A549 (cell line): ENCODE measurements at regions not wholly inside any gene's neighbourhood (a gene's known extent, or its start where the extent isn't known, plus 50 kb on each side); places are given as distances from the start of the nearest gene placed in this dataset.

Experiments
- ATAC-seq, 2 experiments: fragments of 200-7000 bp in 1 of 2; fragments of >200 bp in 1 of 2; cut with Nextera tagmentation in 1 of 2; cut with Tn5 transposase in 1 of 2; 3 replicates each; pipeline versions ENCODE4 v1.8.0 to v1.9.1; 2018 to 2020; ENCODE audit warnings: mild to moderate bottlenecking in 1 of 2, moderate library complexity in 1 of 2
- CTCF ChIA-PET: fragments of 300-600 bp; sonication (Branson Sonifier 250); formaldehyde crosslinking; extraction: SDS; loops from one replicate; lab custom pipeline; 2021; ENCODE audit warnings: antibody characterized with exemption, inconsistent platforms; lab: Yijun Ruan, JAX
- POLR2A ChIA-PET: fragments of 350-600 bp; formaldehyde crosslinking; extraction: SDS; loops from one replicate; lab custom pipeline; 2021; ENCODE audit warnings: antibody characterized with exemption, inconsistent platforms; lab: Yijun Ruan, JAX
- DNase-seq, 2 experiments: peaks; one replicate each; pipeline versions ENCODE4 v3.0.0 to v3.0.0-alpha.2; 2011 to 2016; ENCODE audit warnings: low read depth in 1 of 2, low spot score in 1 of 2
- FAIRE-seq: peaks from 2 replicates; lab custom pipeline; 2011; peaks lifted over from hg19 to GRCh38; lab: Jason Lieb, UNC
- H3K27ac ChIP-seq, 2 experiments: fragments of >200 bp; sonication (Bioruptor Twin); formaldehyde crosslinking; 3 replicates each; pipeline ENCODE4 v1.5.1; 2016 to 2017
- H3K4me1 ChIP-seq: fragments of >200 bp; sonication (Bioruptor Twin); formaldehyde crosslinking; 3 replicates; pipeline ENCODE4 v1.6.1; 2016
- H3K4me2 ChIP-seq: fragments of >200 bp; sonication (Bioruptor Twin); formaldehyde crosslinking; 3 replicates; pipeline ENCODE4 v1.6.1; 2016
- H3K4me3 ChIP-seq: fragments of >200 bp; sonication (Bioruptor Twin); formaldehyde crosslinking; 3 replicates; pipeline ENCODE4 v1.5.1; 2016
- H3K9me3 ChIP-seq: fragments of >200 bp; sonication (Bioruptor Twin); formaldehyde crosslinking; 3 replicates; pipeline ENCODE4 v1.6.1; 2016
- CBX2 ChIP-seq: fragments of 200-600 bp; sonication (generic); IDR thresholded peaks from 2 replicates; pipeline ENCODE4 v1.6.1; 2016; ENCODE audit warnings: low read depth, mild to moderate bottlenecking, borderline replicate concordance
- CEBPB ChIP-seq, 2 experiments: fragments of >200 bp in 1 of 2; sonication (Bioruptor Twin) in 1 of 2; formaldehyde crosslinking in 1 of 2; IDR thresholded peaks; 2 replicates each; pipeline ENCODE4 v1.6.1; 2012 to 2016
- CHD2 ChIP-seq: fragments of 150-350 bp; IDR thresholded peaks from 2 replicates; pipeline ENCODE4 v1.6.1; 2014; ENCODE audit warnings: low read length; ENCODE audit not compliant: partially characterized antibody
- EHF ChIP-seq: fragments of 250-450 bp; sonication (Bioruptor Pico); IDR thresholded peaks from 2 replicates; pipeline ENCODE4 v1.5.0; 2020; ENCODE audit warnings: mild to moderate bottlenecking
- EHMT2 ChIP-seq: fragments of 200-600 bp; sonication (generic); IDR thresholded peaks from 2 replicates; pipeline ENCODE4 v1.6.1; 2016; ENCODE audit warnings: antibody characterized with exemption, low read depth, mild to moderate bottlenecking, moderate library complexity
- ESRRA ChIP-seq: fragments of 150-350 bp; IDR thresholded peaks from 2 replicates; pipeline ENCODE4 v1.6.1; 2014; ENCODE audit warnings: mild to moderate bottlenecking, low read length, borderline replicate concordance
- FOSL2 ChIP-seq, 2 experiments: fragments of 450-650 bp in 1 of 2; fragments of >200 bp in 1 of 2; sonication (Bioruptor Twin) in 1 of 2; formaldehyde crosslinking; IDR thresholded peaks; 2 replicates each; pipeline versions ENCODE4 v1.5.0 to v1.6.1; 2016 to 2020; ENCODE audit warnings: mild to moderate bottlenecking in 1 of 2, moderate library complexity in 1 of 2
- HEYL ChIP-seq: fragments of 250-450 bp; sonication (Bioruptor Pico); IDR thresholded peaks from 2 replicates; pipeline ENCODE4 v1.8.0; 2021; ENCODE audit warnings: mild to moderate bottlenecking, moderate library complexity
- HOXB5 ChIP-seq: fragments of 250-450 bp; sonication (Bioruptor Pico); IDR thresholded peaks from 2 replicates; pipeline ENCODE4 v1.5.0; 2020; ENCODE audit warnings: mild to moderate bottlenecking, moderate library complexity
- KDM1A ChIP-seq: fragments of 200-600 bp; sonication (generic); IDR thresholded peaks from 2 replicates; pipeline ENCODE4 v1.6.1; 2016; ENCODE audit warnings: low read depth, mild to moderate bottlenecking
- NFE2L2 ChIP-seq: fragments of 150-350 bp; conservative IDR thresholded peaks from 2 replicates; pipeline ENCODE4 v1.6.1; 2014; ENCODE audit warnings: low read length
- NPAS2 ChIP-seq: fragments of 250-450 bp; sonication (Bioruptor Pico); IDR thresholded peaks from 2 replicates; pipeline ENCODE4 v1.8.0; 2022; ENCODE audit warnings: mild to moderate bottlenecking, moderate library complexity, borderline replicate concordance
- RCOR1 ChIP-seq: fragments of 150-350 bp; IDR thresholded peaks from 2 replicates; pipeline ENCODE4 v1.6.1; 2014; ENCODE audit warnings: antibody characterized with exemption, low read length, low read depth
- RNF2 ChIP-seq: fragments of 200-600 bp; sonication (generic); IDR thresholded peaks from 2 replicates; pipeline ENCODE4 v1.6.1; 2016; ENCODE audit warnings: low read depth, mild to moderate bottlenecking, antibody characterized with exemption, moderate library complexity, borderline replicate concordance
- ZC3H11A ChIP-seq: fragments of 450-650 bp; IDR thresholded peaks from 2 replicates; pipeline ENCODE4 v1.6.1; 2014; ENCODE audit warnings: antibody characterized with exemption, mild to moderate bottlenecking
- ZFP36 ChIP-seq: fragments of 450-650 bp; IDR thresholded peaks from 2 replicates; pipeline ENCODE4 v1.6.1; 2014; ENCODE audit warnings: borderline replicate concordance; ENCODE audit not compliant: partially characterized antibody
- WGBS: methylation state at CpG from one replicate; pipeline ENCODE4 v1.1.6; 2017; ENCODE audit errors: missing lambda C conversion rate; 5-methylcytosine and 5-hydroxymethylcytosine counted together
- TF ChIP-seq, protein P1 (sequence below): IDR thresholded peaks from 2 replicates; pipeline ENCODE4 v1.6.1; 2012
- TF ChIP-seq, protein P2 (sequence below): fragments of >200 bp; sonication (Bioruptor Twin); formaldehyde crosslinking; IDR thresholded peaks from 2 replicates; pipeline ENCODE4 v1.6.1; 2016
- TF ChIP-seq, protein P3 (sequence below): fragments of 250-450 bp; sonication (Bioruptor Pico); IDR thresholded peaks from 2 replicates; pipeline ENCODE4 v1.5.0; 2021; ENCODE audit warnings: mild to moderate bottlenecking, moderate library complexity, borderline replicate concordance
- TF ChIP-seq, protein P4 (sequence below): fragments of >200 bp; sonication (Bioruptor Twin); formaldehyde crosslinking; IDR thresholded peaks from 3 replicates; pipeline ENCODE4 v1.6.1; 2016
- TF ChIP-seq, protein P5 (sequence below): fragments of >200 bp; sonication (Bioruptor Twin); formaldehyde crosslinking; IDR thresholded peaks from 3 replicates; pipeline ENCODE4 v1.5.1; 2016

DNA sequence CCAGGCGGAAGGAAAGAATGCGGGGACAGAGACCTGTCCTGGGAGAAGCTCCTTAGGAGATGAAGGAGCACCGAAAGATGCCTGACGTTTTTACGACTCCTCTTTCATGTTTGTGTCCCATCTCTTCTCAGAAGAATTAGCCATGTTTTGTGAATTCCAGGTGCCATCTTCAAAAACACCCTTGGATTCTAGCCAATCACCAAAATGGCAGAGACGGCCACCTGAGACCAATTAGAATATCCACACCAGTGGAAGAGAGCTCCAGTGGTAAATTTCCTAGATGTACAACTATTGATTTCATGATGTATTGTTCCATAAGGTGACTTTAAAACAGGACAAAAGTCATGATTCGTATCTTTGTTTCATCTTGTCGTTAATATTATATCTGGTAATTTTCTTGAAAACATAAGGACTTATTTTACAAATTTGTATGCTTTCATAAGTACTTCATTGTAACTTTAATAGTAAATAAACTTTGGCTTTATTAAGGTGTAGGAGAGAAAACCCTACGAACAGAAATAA lies 62.3 kb upstream of the NUDT4 start:
- ChIA-PET POLR2A (interaction anchor here (0.7 to 1.0 kb wide), 3 partner anchors 62 to 386 kb away, joined by 3 to 4 read pairs (median 3); partner anchors contain the start of genes EEA1 and NUDT4), CTCF (interaction anchor here (0.6 kb wide), 1 partner anchor 432 kb away, joined by 3 read pairs; no protein-coding TSS in a partner anchor)
- peaks cover 7% of the 10 kb centered on the region; the same call in 1 of the 3 replicates for H3K4me1 ChIP-seq
- TF ChIP-seq, protein P1, sequence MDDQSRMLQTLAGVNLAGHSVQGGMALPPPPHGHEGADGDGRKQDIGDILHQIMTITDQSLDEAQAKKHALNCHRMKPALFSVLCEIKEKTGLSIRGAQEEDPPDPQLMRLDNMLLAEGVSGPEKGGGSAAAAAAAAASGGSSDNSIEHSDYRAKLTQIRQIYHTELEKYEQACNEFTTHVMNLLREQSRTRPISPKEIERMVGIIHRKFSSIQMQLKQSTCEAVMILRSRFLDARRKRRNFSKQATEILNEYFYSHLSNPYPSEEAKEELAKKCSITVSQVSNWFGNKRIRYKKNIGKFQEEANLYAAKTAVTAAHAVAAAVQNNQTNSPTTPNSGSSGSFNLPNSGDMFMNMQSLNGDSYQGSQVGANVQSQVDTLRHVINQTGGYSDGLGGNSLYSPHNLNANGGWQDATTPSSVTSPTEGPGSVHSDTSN, result no peak
- TF ChIP-seq ZC3H11A, result no peak
- TF ChIP-seq NFE2L2, result no peak
- TF ChIP-seq, protein P2, sequence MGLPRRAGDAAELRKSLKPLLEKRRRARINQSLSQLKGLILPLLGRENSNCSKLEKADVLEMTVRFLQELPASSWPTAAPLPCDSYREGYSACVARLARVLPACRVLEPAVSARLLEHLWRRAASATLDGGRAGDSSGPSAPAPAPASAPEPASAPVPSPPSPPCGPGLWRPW, result no peak
- no peak for TF ChIP-seq HEYL (CRISPR knock-in tag)
- TF ChIP-seq HOXB5 (CRISPR knock-in tag), result no peak
- no peak for TF ChIP-seq CBX2
- TF ChIP-seq, protein P3, sequence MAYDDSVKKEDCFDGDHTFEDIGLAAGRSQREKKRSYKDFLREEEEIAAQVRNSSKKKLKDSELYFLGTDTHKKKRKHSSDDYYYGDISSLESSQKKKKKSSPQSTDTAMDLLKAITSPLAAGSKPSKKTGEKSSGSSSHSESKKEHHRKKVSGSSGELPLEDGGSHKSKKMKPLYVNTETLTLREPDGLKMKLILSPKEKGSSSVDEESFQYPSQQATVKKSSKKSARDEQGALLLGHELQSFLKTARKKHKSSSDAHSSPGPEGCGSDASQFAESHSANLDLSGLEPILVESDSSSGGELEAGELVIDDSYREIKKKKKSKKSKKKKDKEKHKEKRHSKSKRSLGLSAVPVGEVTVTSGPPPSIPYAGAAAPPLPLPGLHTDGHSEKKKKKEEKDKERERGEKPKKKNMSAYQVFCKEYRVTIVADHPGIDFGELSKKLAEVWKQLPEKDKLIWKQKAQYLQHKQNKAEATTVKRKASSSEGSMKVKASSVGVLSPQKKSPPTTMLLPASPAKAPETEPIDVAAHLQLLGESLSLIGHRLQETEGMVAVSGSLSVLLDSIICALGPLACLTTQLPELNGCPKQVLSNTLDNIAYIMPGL (CRISPR knock-in tag), result no peak
- no peak for TF ChIP-seq ZFP36
- TF ChIP-seq EHMT2, result no peak
- TF ChIP-seq, protein P4, sequence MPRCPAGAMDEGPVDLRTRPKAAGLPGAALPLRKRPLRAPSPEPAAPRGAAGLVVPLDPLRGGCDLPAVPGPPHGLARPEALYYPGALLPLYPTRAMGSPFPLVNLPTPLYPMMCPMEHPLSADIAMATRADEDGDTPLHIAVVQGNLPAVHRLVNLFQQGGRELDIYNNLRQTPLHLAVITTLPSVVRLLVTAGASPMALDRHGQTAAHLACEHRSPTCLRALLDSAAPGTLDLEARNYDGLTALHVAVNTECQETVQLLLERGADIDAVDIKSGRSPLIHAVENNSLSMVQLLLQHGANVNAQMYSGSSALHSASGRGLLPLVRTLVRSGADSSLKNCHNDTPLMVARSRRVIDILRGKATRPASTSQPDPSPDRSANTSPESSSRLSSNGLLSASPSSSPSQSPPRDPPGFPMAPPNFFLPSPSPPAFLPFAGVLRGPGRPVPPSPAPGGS, result no peak
- TF ChIP-seq CEBPB (IDR thresholded peaks at IDR 0.05), result no peak
- TF ChIP-seq NPAS2 (CRISPR knock-in tag), result no peak
- TF ChIP-seq EHF (CRISPR knock-in tag), result no peak
- TF ChIP-seq RCOR1, result no peak
- peak overlapping the region; percentile 80 for H3K4me2 ChIP-seq
- 33% methylated on average over 9 of the region's 9 CpGs for WGBS
- DNase-seq, result no peak
- peak overlapping the region; percentile 67 to 89 for H3K27ac ChIP-seq
- no peaks in the 10 kb centered on the region for H3K9me3 ChIP-seq
- peak overlapping the region; percentile 64 for H3K4me3 ChIP-seq
- no peak for FAIRE-seq
- ATAC-seq, result peak in 1 of 2 experiments; percentile 41; a peak in 2 of 6 replicates

DNA sequence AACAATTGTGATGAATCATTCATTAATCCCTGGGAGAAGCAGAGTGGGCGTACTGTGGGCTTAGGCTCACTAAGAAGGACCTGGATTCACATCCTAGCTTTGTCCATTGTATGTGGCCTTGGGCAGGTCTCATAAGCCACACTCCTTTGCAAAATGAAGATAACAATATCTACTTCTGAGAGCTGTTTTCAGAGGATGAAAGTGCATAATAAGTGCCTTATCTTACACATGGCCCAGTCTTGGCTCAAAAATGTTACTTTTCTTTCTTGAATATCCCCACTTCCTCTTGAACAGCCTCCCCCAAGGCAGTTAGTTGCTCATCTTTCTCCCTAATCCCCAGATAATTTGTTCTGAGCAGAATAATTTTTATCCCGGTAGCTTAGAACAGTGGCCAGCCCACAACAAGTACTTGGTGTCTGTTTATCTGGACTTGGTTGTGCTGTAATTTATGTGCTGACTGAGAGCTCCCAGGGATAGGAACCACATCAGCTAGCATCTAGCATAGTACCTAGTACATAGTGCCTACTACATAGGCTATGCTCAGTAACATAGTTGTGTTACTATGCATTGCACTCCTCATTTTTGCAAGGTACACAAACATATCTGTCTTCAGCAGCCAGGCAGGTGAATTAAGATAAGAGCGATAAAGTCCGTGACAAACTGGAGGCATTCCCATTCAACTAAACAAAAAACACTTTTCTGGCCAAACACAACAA lies 61.7 kb upstream of the NUDT4 start:
- DNase-seq (no peak), ATAC-seq (no peak), FAIRE-seq (no peak)
- CTCF ChIA-PET, result interaction anchor here (0.9 to 1.4 kb wide), 3 partner anchors 30 to 207 kb away, joined by 3 read pairs; no protein-coding TSS in a partner anchor
- Histone ChIP-seq H3K4me2 (peak overlapping the region; percentile 80), H3K4me3 (peak overlapping the region; percentile 64; the same call in 2 of the 3 replicates), H3K27ac (peak overlapping the region in 1 of 2 experiments; percentile 89; a peak in 2 of 6 replicates), H3K9me3 (no peaks in the 10 kb centered on the region), H3K4me1 (peaks cover 7% of the 10 kb centered on the region; the same call in 1 of the 3 replicates)
- TF ChIP-seq EHMT2 (no peak), KDM1A (no peak), FOSL2 (IDR thresholded peaks at IDR 0.05) (no peak), FOSL2 (CRISPR knock-in tag; IDR thresholded peaks at IDR 0.05) (no peak), NFE2L2 (no peak), RNF2 (no peak), ESRRA (no peak), CHD2 (no peak)
- TF ChIP-seq, protein P5, sequence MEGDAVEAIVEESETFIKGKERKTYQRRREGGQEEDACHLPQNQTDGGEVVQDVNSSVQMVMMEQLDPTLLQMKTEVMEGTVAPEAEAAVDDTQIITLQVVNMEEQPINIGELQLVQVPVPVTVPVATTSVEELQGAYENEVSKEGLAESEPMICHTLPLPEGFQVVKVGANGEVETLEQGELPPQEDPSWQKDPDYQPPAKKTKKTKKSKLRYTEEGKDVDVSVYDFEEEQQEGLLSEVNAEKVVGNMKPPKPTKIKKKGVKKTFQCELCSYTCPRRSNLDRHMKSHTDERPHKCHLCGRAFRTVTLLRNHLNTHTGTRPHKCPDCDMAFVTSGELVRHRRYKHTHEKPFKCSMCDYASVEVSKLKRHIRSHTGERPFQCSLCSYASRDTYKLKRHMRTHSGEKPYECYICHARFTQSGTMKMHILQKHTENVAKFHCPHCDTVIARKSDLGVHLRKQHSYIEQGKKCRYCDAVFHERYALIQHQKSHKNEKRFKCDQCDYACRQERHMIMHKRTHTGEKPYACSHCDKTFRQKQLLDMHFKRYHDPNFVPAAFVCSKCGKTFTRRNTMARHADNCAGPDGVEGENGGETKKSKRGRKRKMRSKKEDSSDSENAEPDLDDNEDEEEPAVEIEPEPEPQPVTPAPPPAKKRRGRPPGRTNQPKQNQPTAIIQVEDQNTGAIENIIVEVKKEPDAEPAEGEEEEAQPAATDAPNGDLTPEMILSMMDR, result no peak
- POLR2A ChIA-PET, result interaction anchor here (0.7 kb wide), 1 partner anchor 62 kb away, joined by 3 read pairs; the partner anchor contains the start of gene NUDT4
- 69% methylated on average over 4 of the region's 4 CpGs for WGBS
